T-cell (primary cell): ENCODE measurements at regions not wholly inside any gene's neighbourhood (a gene's known extent, or its start where the extent isn't known, plus 50 kb on each side); places are given as distances from the start of the nearest gene placed in this dataset.

ENCODE experiments used
- ATAC-seq, 4 experiments: fragments of 200-7000 bp in 3 of 4; fragments of 150-1000 bp in 1 of 4; cut with Tn5 transposase; replicated peaks in 1 of 4; 1 replicate in 3 of 4; 2 replicates in 1 of 4; pipeline ENCODE4 v1.10.0; 2021; ENCODE audit warnings: moderate library complexity in 3 of 4, mild to moderate bottlenecking in 2 of 4, moderate number of reproducible peaks in 1 of 4
- CTCF ChIA-PET, 2 donors: fragments of 300-600 bp; sonication (Branson Sonifier 250); formaldehyde crosslinking; loops; one replicate each; lab custom pipeline; 2022; ENCODE audit warnings: antibody characterized with exemption in 2 of 2; lab: Charles Lee
- POLR2A ChIA-PET, 2 donors: fragments of 300-600 bp; sonication (Branson Sonifier 250); formaldehyde crosslinking; loops; one replicate each; lab custom pipeline; 2022; ENCODE audit warnings: antibody characterized with exemption in 2 of 2; lab: Charles Lee
- DNase-seq, 35 experiments: peaks; one replicate each; pipeline versions ENCODE4 v3.0.0 to v3.0.0-alpha.2; 2013 to 2023
- H3K27ac ChIP-seq: one replicate; pipeline ENCODE4 v1.5.1; 2013; ENCODE audit warnings: low read length
- H3K27me3 ChIP-seq, 2 experiments: replicated peaks in 1 of 2; 1 replicate in 1 of 2; 2 replicates in 1 of 2; pipeline versions ENCODE4 v1.6.1 to v1.7.0; 2013; ENCODE audit warnings: low read length in 1 of 2, mixed read lengths in 1 of 2; ENCODE audit not compliant: control insufficient read depth in 2 of 2, insufficient read depth in 2 of 2; ENCODE audit errors: extremely low read depth in 1 of 2
- H3K36me3 ChIP-seq, 2 donors: 1 replicate in 1 of 2; 2 replicates in 1 of 2; pipeline versions ENCODE4 v1.6.1 to v1.7.0; 2013; ENCODE audit warnings: low read length in 1 of 2; ENCODE audit not compliant: control insufficient read depth in 2 of 2, insufficient read depth in 1 of 2; ENCODE audit errors: extremely low read depth in 1 of 2
- H3K4me1 ChIP-seq, 2 experiments: 1 replicate in 1 of 2; 2 replicates in 1 of 2; pipeline versions ENCODE4 v1.6.1 to v1.7.0; 2013; ENCODE audit warnings: low read length in 2 of 2, mixed read lengths in 1 of 2; ENCODE audit not compliant: insufficient read depth in 2 of 2, control insufficient read depth in 1 of 2; ENCODE audit errors: extremely low read depth in 1 of 2
- H3K4me3 ChIP-seq, 2 donors: 1 replicate in 1 of 2; 2 replicates in 1 of 2; pipeline versions ENCODE4 v1.5.1 to v1.7.0; 2013; ENCODE audit warnings: mild to moderate bottlenecking in 2 of 2, low read length in 1 of 2, moderate library complexity in 1 of 2; ENCODE audit not compliant: control insufficient read depth in 1 of 2; ENCODE audit errors: extremely low read depth in 1 of 2
- H3K9me3 ChIP-seq: 2 replicates; pipeline ENCODE4 v1.7.0; 2013
- H3K27ac Mint-ChIP-seq, 2 donors: one replicate each; pipeline ENCODE4 v1.8.0; 2020 to 2021; ENCODE audit warnings: mild to moderate bottlenecking in 2 of 2, mixed read lengths in 2 of 2
- H3K27me3 Mint-ChIP-seq, 2 donors: one replicate each; pipeline ENCODE4 v1.8.0; 2021 to 2022; ENCODE audit warnings: mixed read lengths in 2 of 2
- H3K36me3 Mint-ChIP-seq: one replicate; pipeline ENCODE4 v1.8.0; 2021; ENCODE audit warnings: mixed read lengths
- H3K4me1 Mint-ChIP-seq, 3 donors: one replicate each; pipeline ENCODE4 v1.8.0; 2020 to 2022; ENCODE audit warnings: mixed read lengths in 3 of 3, mild to moderate bottlenecking in 1 of 3
- H3K4me3 Mint-ChIP-seq, 3 donors: one replicate each; pipeline ENCODE4 v1.8.0; 2020 to 2022; ENCODE audit warnings: mild to moderate bottlenecking in 3 of 3, mixed read lengths in 3 of 3, moderate library complexity in 3 of 3
- H3K9me3 Mint-ChIP-seq, 3 donors: one replicate each; pipeline ENCODE4 v1.8.0; 2020 to 2022; ENCODE audit warnings: mixed read lengths in 3 of 3
- WGBS: methylation state at CpG from one replicate; pipeline ENCODE4 v1.1.5; 2013; ENCODE audit warnings: missing lambda C conversion rate; ENCODE audit not compliant: insufficient coverage; 5-methylcytosine and 5-hydroxymethylcytosine counted together

DNA sequence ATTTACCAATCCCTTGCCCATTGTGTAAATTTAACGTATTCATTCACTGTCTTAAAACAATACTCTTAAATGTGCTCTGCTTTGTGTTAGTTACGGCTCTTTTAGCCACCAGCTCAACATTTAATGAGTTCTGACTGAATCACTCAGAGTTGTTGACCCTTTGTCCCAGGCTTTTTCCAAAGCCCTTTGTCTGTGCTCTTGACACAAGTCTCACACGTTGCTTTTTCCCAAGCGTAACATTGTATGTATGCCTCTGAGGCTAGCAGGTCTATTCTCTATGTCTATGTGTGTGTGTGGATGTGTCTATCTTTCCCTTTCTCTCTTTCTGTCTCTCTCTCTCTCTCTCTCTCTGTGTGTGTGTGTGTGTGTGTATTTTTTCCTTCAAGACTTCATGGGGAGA is 435.4 kb upstream of the GOLIM4 start:
- CTCF ChIA-PET: no interaction called here
- no peaks in the 10 kb centered on the region for H3K36me3 ChIP-seq
- no peaks in the 10 kb centered on the region for H3K27me3 ChIP-seq
- H3K36me3 Mint-ChIP-seq: no peaks in the 10 kb centered on the region
- ATAC-seq (no peak), DNase-seq (no peak)
- no peaks in the 10 kb centered on the region for H3K4me1 Mint-ChIP-seq
- H3K4me3 ChIP-seq: no peak overlapping the region
- H3K9me3 ChIP-seq: no peaks in the 10 kb centered on the region
- H3K27ac ChIP-seq: no peak overlapping the region
- no peaks in the 10 kb centered on the region for H3K4me1 ChIP-seq
- H3K4me3 Mint-ChIP-seq: no peak overlapping the region
- POLR2A ChIA-PET: no interaction called here
- H3K27me3 Mint-ChIP-seq: no peaks in the 10 kb centered on the region
- H3K9me3 Mint-ChIP-seq: peaks cover 3 to 5% (median 3%) of the 10 kb centered on the region in 3 donors
- 83% methylated on average over 1 of the region's 4 CpGs for WGBS
- no peak overlapping the region for H3K27ac Mint-ChIP-seq

DNA sequence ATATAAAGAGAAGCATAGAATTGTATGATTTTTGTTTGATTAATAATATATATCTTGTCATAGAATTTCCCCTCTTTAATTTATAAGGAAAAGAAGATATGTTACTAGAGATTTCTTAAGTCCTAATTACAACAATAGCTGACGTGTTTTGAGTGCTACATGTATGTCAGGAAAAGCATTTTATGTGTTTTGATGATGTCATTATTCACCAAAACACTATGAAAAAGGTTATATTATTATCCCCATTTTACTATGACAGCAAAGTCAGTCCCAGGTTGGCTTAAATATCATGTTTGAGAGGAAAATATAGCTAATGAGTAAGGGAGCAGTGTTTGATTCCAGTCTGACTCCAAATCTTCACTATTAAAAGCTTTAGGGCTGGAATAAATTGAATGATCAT is 428.4 kb upstream of the GOLIM4 start:
- ChIA-PET CTCF (no interaction called here), POLR2A (no interaction called here)
- ATAC-seq (no peak), DNase-seq (no peak)
- no peaks in the 10 kb centered on the region for H3K27me3 ChIP-seq
- H3K9me3 ChIP-seq: no peaks in the 10 kb centered on the region
- Mint-ChIP-seq H3K27ac (no peak overlapping the region), H3K4me3 (no peak overlapping the region), H3K4me1 (no peaks in the 10 kb centered on the region), H3K27me3 (no peaks in the 10 kb centered on the region), H3K36me3 (no peaks in the 10 kb centered on the region), H3K9me3 (peaks cover 0 to 3% (median 0%) of the 10 kb centered on the region in 3 donors)
- H3K4me3 ChIP-seq: no peak overlapping the region
- no peak overlapping the region for H3K27ac ChIP-seq
- WGBS: no CpG with 5 or more reads among the region's 1 CpG
- no peaks in the 10 kb centered on the region for H3K4me1 ChIP-seq
- H3K36me3 ChIP-seq: no peaks in the 10 kb centered on the region

DNA sequence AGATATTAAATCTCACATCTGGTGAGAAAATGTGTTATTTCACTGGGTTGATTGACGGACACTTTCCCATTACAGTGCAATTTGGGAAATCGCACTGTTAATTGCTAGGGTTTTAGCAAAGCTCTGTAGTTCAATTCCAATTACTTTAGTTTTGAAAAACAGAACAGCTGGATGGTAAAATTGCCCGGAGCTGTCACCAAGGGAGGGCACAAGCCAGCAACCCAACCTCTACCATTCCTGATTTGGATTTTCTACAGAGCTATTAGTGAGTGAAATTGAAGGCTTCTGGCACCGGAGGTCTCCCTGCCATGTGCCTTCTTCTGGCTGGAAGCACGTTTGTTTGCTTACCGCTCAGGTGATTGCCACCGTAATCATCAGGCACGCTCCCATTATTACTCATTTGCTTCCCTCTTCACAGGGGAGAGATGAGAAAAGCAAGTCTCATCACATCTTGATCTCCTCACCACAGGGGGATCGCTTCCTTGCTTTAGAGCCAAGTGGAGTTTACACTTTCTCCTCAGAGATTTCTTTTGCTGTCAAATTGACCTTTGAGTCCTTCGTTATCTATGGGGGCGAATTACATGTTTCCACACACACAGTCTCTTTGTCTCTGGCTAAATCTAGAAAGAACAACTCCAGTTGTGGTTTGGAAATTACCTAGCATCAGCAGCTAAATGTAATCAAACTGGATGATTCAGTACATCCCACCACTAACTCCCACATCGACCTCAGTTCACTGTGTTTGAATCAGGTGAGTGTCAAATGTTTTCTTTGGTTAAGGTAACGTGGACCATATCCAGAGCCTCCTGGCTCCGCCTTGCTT is 421.7 kb upstream of the GOLIM4 start:
- Mint-ChIP-seq H3K4me1 (no peaks in the 10 kb centered on the region), H3K27ac (no peak overlapping the region), H3K36me3 (no peaks in the 10 kb centered on the region), H3K4me3 (no peak overlapping the region), H3K27me3 (no peaks in the 10 kb centered on the region), H3K9me3 (no peaks in the 10 kb centered on the region)
- 82% methylated on average over 3 of the region's 14 CpGs for WGBS
- Histone ChIP-seq H3K27me3 (no peaks in the 10 kb centered on the region), H3K4me1 (no peaks in the 10 kb centered on the region), H3K4me3 (no peak overlapping the region), H3K36me3 (no peaks in the 10 kb centered on the region), H3K9me3 (no peaks in the 10 kb centered on the region), H3K27ac (no peak overlapping the region)
- ChIA-PET CTCF (no interaction called here), POLR2A (no interaction called here)
- DNase-seq: no peak
- ATAC-seq: no peak

DNA sequence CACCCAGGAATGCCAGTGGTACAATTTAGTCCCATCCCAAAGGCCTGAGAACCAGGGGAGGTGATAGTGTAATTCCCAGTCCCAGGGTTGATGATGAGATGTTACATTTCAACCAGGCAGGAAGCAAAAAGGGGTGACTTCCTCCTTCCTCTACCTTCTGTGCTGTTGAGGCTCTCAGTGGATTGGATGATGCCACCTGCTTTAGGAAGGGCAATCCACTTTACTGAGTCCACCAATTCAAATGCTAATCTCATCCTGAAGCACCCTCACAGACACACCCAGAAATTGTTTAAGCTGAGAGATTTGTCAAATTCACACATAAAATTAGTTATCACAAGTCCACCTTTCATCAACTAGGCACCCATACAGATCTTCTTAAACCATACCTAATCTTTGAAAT is 418.5 kb upstream of the GOLIM4 start:
- ChIA-PET CTCF (no interaction called here), POLR2A (no interaction called here)
- Histone ChIP-seq H3K36me3 (no peaks in the 10 kb centered on the region), H3K4me3 (no peak overlapping the region), H3K4me1 (no peaks in the 10 kb centered on the region), H3K27me3 (no peaks in the 10 kb centered on the region), H3K9me3 (no peaks in the 10 kb centered on the region), H3K27ac (no peak overlapping the region)
- no peaks in the 10 kb centered on the region for H3K27me3 Mint-ChIP-seq
- no peak for ATAC-seq
- H3K4me3 Mint-ChIP-seq: no peak overlapping the region
- H3K36me3 Mint-ChIP-seq: no peaks in the 10 kb centered on the region
- H3K27ac Mint-ChIP-seq: no peak overlapping the region
- no peak for DNase-seq
- H3K9me3 Mint-ChIP-seq: no peaks in the 10 kb centered on the region
- no peaks in the 10 kb centered on the region for H3K4me1 Mint-ChIP-seq

DNA sequence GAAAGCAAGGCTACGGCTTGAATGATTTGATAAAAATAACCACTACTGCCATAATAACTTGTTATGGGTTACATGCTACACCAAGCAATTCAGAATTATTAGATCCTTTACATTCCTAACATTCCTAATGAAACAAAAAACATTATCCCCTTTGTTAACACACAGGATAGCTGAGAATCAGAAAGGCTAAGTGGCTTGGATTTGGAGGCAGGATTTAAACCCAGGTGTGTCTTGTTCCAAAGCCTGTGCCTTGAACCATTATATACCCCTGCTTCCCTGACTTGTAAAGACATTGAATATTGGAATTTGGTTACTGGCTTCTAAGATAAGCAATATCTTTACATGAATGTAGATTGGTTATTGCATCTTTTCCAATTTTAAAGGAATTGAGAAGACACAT is 417.1 kb upstream of the GOLIM4 start:
- Mint-ChIP-seq H3K4me3 (no peak overlapping the region), H3K27me3 (no peaks in the 10 kb centered on the region), H3K27ac (no peak overlapping the region), H3K9me3 (no peaks in the 10 kb centered on the region), H3K4me1 (no peaks in the 10 kb centered on the region), H3K36me3 (no peaks in the 10 kb centered on the region)
- ATAC-seq: no peak
- H3K4me3 ChIP-seq: no peak overlapping the region
- no peak overlapping the region for H3K27ac ChIP-seq
- no peaks in the 10 kb centered on the region for H3K27me3 ChIP-seq
- H3K4me1 ChIP-seq: no peaks in the 10 kb centered on the region
- H3K36me3 ChIP-seq: no peaks in the 10 kb centered on the region
- H3K9me3 ChIP-seq: no peaks in the 10 kb centered on the region
- CTCF ChIA-PET: no interaction called here
- POLR2A ChIA-PET: no interaction called here
- no peak for DNase-seq
- no CpG with 5 or more reads among the region's 1 CpG for WGBS

DNA sequence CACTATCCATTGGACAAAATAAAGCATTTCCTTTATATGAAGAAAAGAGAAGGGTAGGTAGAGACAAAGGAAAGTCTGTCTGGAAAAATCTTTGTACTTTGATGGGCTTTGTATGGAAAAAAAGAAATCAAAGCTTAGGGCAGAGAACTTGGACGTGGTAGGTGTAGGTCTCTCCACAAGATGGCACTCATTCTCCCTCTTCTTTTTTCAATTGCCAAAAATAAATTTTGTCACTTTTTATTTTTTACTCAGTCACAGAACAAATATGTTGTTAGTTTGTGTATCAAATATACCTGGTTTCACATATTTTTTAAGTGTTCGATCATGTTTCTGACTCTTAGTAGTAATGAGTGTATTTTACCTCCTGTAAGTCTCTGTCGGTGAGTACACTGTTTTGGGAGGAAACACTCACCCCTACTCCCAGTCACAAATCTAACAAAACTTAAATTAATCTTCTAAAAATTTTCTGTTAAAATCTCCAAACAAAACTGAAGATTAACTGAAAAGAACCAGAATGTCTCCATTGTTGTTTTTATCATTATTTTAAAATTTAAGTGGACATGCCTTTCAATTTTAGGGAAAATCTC is 415.8 kb upstream of the GOLIM4 start:
- H3K27ac ChIP-seq: no peak overlapping the region
- H3K27me3 Mint-ChIP-seq: no peaks in the 10 kb centered on the region
- no peaks in the 10 kb centered on the region for H3K4me1 ChIP-seq
- H3K27me3 ChIP-seq: no peaks in the 10 kb centered on the region
- no CpG with 5 or more reads among the region's 3 CpGs for WGBS
- no peaks in the 10 kb centered on the region for H3K9me3 Mint-ChIP-seq
- no peaks in the 10 kb centered on the region for H3K4me1 Mint-ChIP-seq
- no peaks in the 10 kb centered on the region for H3K36me3 Mint-ChIP-seq
- ATAC-seq (no peak), DNase-seq (no peak)
- H3K9me3 ChIP-seq: no peaks in the 10 kb centered on the region
- CTCF ChIA-PET: interaction anchor here in 1 of 2 donors (0.6 to 0.7 kb wide), 2 partner anchors 67 to 1230 kb away, joined by 3 to 6 read pairs; no protein-coding TSS in a partner anchor
- no peak overlapping the region for H3K4me3 ChIP-seq
- no peak overlapping the region for H3K27ac Mint-ChIP-seq
- H3K4me3 Mint-ChIP-seq: no peak overlapping the region
- H3K36me3 ChIP-seq: no peaks in the 10 kb centered on the region
- POLR2A ChIA-PET: no interaction called here
